Endodermal cell (in vitro differentiated cells): ENCODE measurements at regions not wholly inside any gene's neighbourhood (a gene's known extent, or its start where the extent isn't known, plus 50 kb on each side); places are given as distances from the start of the nearest gene placed in this dataset.

Experiments used
- DNase-seq: peaks from one replicate; pipeline ENCODE4 v3.0.0-alpha.2; 2017
- H3K27ac ChIP-seq: 2 replicates; pipeline ENCODE4 v1.5.1; 2013; ENCODE audit warnings: mild to moderate bottlenecking, low read depth, low read length, moderate library complexity
- H3K27me3 ChIP-seq: 2 replicates; pipeline ENCODE4 v1.6.1; 2013; ENCODE audit warnings: mild to moderate bottlenecking, low read length, moderate library complexity; ENCODE audit not compliant: insufficient read depth, control insufficient read depth, poor library complexity, severe bottlenecking
- H3K36me3 ChIP-seq: 2 replicates; pipeline ENCODE4 v1.7.0; 2013; ENCODE audit warnings: mild to moderate bottlenecking, low read length, moderate library complexity; ENCODE audit not compliant: control insufficient read depth, insufficient read depth
- H3K4me1 ChIP-seq: one replicate; pipeline ENCODE4 v1.7.0; 2013; ENCODE audit warnings: low read length; ENCODE audit not compliant: control insufficient read depth, insufficient read depth
- H3K4me3 ChIP-seq: 2 replicates; pipeline ENCODE4 v1.5.1; 2013; ENCODE audit warnings: mild to moderate bottlenecking, low read length, moderate library complexity
- H3K9ac ChIP-seq: 2 replicates; pipeline ENCODE4 v1.6.1; 2013; ENCODE audit warnings: mild to moderate bottlenecking, low read length, moderate library complexity; ENCODE audit not compliant: poor library complexity, severe bottlenecking; ENCODE audit errors: extremely low read depth
- H3K9me3 ChIP-seq: 2 replicates; pipeline ENCODE4 v1.6.1; 2013; ENCODE audit warnings: mild to moderate bottlenecking, low read length, moderate library complexity; ENCODE audit not compliant: control insufficient read depth
- H3K27ac Mint-ChIP-seq: 2 replicates; pipeline ENCODE4 v1.8.0; 2020; ENCODE audit warnings: mixed read lengths
- H3K27me3 Mint-ChIP-seq: 2 replicates; pipeline ENCODE4 v1.8.0; 2021; ENCODE audit warnings: mild to moderate bottlenecking, mixed read lengths; ENCODE audit not compliant: insufficient read depth
- H3K36me3 Mint-ChIP-seq: 2 replicates; pipeline ENCODE4 v1.8.0; 2020; ENCODE audit warnings: low read depth, mixed read lengths
- H3K4me1 Mint-ChIP-seq: 2 replicates; pipeline ENCODE4 v1.8.0; 2020; ENCODE audit warnings: mixed read lengths
- H3K4me3 Mint-ChIP-seq: 2 replicates; pipeline ENCODE4 v1.8.0; 2020; ENCODE audit warnings: mild to moderate bottlenecking, moderate library complexity, mixed read lengths
- H3K9me3 Mint-ChIP-seq: 2 replicates; pipeline ENCODE4 v1.8.0; 2020; ENCODE audit warnings: mild to moderate bottlenecking, mixed read lengths
- WGBS, 2 experiments: methylation state at CpG; one replicate each; pipeline versions ENCODE4 v1.1.5 to v1.1.7; 2013; ENCODE audit warnings: missing lambda C conversion rate in 2 of 2, mixed read lengths in 1 of 2; ENCODE audit not compliant: insufficient coverage in 1 of 2, insufficient read length in 1 of 2; 5-methylcytosine and 5-hydroxymethylcytosine counted together
- TF ChIP-seq, protein P1 (sequence below): fragments of 200-600 bp; sonication (generic); conservative IDR thresholded peaks from 2 replicates; pipeline ENCODE4 v1.5.0; 2021; ENCODE audit warnings: antibody characterized with exemption, mild to moderate bottlenecking

DNA sequence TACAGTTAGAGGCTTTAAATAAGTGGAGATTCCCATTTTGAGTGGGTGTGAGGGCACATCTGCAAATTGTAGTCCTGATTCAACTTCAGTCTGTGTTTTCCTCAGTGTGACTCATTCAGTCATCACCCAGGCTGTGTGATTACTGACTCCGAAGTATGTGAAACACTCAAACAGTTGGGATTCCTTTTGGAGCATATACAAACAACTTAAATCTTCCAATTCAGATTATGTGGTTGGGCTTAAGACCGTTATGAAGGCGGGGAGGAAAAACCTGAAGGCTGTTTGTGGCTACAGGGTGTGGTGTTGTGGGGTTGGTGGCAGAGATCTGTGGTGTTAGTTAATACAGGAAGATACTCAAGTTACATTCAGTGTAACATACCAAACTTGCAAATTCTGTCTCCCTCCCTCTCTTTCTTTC, 259.7 kb upstream of the FERD3L start:
- H3K4me1 Mint-ChIP-seq = peaks cover 29% of the 10 kb centered on the region
- no peak overlapping the region for H3K4me3 Mint-ChIP-seq
- whole genome bisulfite sequencing, 2 experiments = 48% methylated on average over 3 of the region's 3 CpGs; no CpG with 5 or more reads in 1 of the 2 experiments
- H3K36me3 Mint-ChIP-seq = no peaks in the 10 kb centered on the region
- TF ChIP-seq, protein P1, sequence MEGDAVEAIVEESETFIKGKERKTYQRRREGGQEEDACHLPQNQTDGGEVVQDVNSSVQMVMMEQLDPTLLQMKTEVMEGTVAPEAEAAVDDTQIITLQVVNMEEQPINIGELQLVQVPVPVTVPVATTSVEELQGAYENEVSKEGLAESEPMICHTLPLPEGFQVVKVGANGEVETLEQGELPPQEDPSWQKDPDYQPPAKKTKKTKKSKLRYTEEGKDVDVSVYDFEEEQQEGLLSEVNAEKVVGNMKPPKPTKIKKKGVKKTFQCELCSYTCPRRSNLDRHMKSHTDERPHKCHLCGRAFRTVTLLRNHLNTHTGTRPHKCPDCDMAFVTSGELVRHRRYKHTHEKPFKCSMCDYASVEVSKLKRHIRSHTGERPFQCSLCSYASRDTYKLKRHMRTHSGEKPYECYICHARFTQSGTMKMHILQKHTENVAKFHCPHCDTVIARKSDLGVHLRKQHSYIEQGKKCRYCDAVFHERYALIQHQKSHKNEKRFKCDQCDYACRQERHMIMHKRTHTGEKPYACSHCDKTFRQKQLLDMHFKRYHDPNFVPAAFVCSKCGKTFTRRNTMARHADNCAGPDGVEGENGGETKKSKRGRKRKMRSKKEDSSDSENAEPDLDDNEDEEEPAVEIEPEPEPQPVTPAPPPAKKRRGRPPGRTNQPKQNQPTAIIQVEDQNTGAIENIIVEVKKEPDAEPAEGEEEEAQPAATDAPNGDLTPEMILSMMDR = no peak
- peak overlapping the region; percentile 77 for H3K27ac Mint-ChIP-seq
- H3K27me3 ChIP-seq = no peaks in the 10 kb centered on the region
- H3K27ac ChIP-seq = no peak overlapping the region
- peak; percentile 68 for DNase-seq
- H3K36me3 ChIP-seq = no peaks in the 10 kb centered on the region
- H3K9me3 ChIP-seq = no peaks in the 10 kb centered on the region
- H3K27me3 Mint-ChIP-seq = no peaks in the 10 kb centered on the region
- no peak overlapping the region for H3K4me3 ChIP-seq
- H3K9me3 Mint-ChIP-seq = no peaks in the 10 kb centered on the region
- H3K4me1 ChIP-seq = peaks cover 8% of the 10 kb centered on the region
- no peak overlapping the region for H3K9ac ChIP-seq

DNA sequence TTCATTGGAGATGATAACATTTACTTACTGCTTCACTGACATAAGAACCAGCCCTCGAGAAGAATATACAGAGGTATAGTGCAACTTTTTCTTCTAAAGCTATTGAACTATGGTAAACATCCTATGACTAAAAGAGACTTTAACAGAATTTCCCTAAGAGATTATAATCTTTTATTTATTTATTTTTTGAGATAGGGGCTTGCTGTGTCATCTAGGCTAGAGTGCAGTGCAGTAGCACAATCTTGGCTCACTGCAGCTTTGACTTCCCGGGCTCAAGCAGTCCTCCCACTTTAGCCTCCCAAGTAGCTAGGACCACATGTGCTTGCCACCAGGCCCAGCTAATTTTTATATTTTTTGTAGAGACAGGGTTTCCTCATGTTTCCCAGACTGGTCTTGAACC, 258.5 kb upstream of the FERD3L start:
- H3K9me3 Mint-ChIP-seq = no peaks in the 10 kb centered on the region
- peaks cover 8% of the 10 kb centered on the region for H3K4me1 ChIP-seq
- H3K27ac ChIP-seq = no peak overlapping the region
- H3K27ac Mint-ChIP-seq = no peak overlapping the region
- no peaks in the 10 kb centered on the region for H3K27me3 Mint-ChIP-seq
- no peak overlapping the region for H3K9ac ChIP-seq
- H3K36me3 Mint-ChIP-seq = no peaks in the 10 kb centered on the region
- H3K4me3 ChIP-seq = no peak overlapping the region
- H3K4me1 Mint-ChIP-seq = peaks cover 36% of the 10 kb centered on the region
- 95% methylated on average over 2 of the region's 2 CpGs; no CpG with 5 or more reads in 1 of the 2 experiments for WGBS, 2 experiments
- H3K4me3 Mint-ChIP-seq = no peak overlapping the region
- TF ChIP-seq, protein P1 = no peak
- no peaks in the 10 kb centered on the region for H3K36me3 ChIP-seq
- DNase-seq = no peak
- no peaks in the 10 kb centered on the region for H3K9me3 ChIP-seq
- no peaks in the 10 kb centered on the region for H3K27me3 ChIP-seq

DNA sequence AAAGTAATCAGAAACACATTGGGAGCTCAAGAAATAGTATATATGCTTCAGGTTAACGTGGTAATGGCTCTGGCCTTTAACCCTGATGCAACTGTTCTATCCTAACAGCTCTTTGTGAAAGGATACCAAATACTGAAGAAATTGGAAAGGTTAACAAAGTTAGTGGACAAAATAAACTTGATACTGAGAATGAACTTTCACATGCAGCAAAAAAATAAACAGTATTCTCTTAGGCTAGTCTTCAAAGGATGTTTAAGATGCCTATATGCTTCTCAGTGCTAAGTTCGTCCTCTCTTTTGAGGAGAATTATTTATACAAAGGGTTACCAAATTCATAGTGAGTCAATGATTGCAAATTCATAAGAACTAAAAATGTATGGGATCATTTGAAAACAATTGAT, 256.2 kb upstream of the FERD3L start:
- Histone ChIP-seq H3K27ac (no peak overlapping the region), H3K9me3 (no peaks in the 10 kb centered on the region), H3K27me3 (no peaks in the 10 kb centered on the region), H3K4me1 (peaks cover 8% of the 10 kb centered on the region), H3K36me3 (no peaks in the 10 kb centered on the region), H3K9ac (no peak overlapping the region), H3K4me3 (no peak overlapping the region)
- TF ChIP-seq, protein P1 = no peak
- DNase-seq = no peak
- Mint-ChIP-seq H3K27ac (no peak overlapping the region), H3K4me1 (peaks cover 46% of the 10 kb centered on the region), H3K4me3 (no peak overlapping the region), H3K9me3 (no peaks in the 10 kb centered on the region), H3K27me3 (no peaks in the 10 kb centered on the region), H3K36me3 (no peaks in the 10 kb centered on the region)
- WGBS, 2 experiments = 60 to 90% methylated on average over 1 to 2 of the region's 2 CpGs
